GM23338 (cell line): ENCODE measurements at regions not wholly inside any gene's neighbourhood (a gene's known extent, or its start where the extent isn't known, plus 50 kb on each side); places are given as distances from the start of the nearest gene placed in this dataset.

Experiments used
- ATAC-seq: fragments of 200-7000 bp; cut with Tn5 transposase; 3 replicates; pipeline ENCODE4 v1.9.1; 2020
- DNase-seq: peaks from one replicate; pipeline ENCODE4 v3.0.0-alpha.2; 2015; ENCODE audit warnings: low spot score
- H2AFZ ChIP-seq: fragments of 200-600 bp; sonication (generic); 2 replicates; pipeline ENCODE4 v1.8.0; 2016; ENCODE audit warnings: antibody characterized with exemption, mild to moderate bottlenecking, moderate library complexity
- H3F3A ChIP-seq: fragments of 200-600 bp; sonication (generic); replicated peaks from 2 replicates; pipeline ENCODE4 v1.8.0; 2017; ENCODE audit warnings: antibody characterized with exemption, mixed run types, low read depth
- H3K27ac ChIP-seq: fragments of 200-600 bp; sonication (generic); 2 replicates; pipeline ENCODE4 v1.6.1; 2016; ENCODE audit warnings: low read depth
- H3K27me3 ChIP-seq: fragments of 200-600 bp; sonication (generic); 2 replicates; pipeline ENCODE4 v1.8.0; 2016; ENCODE audit warnings: mild to moderate bottlenecking, mixed run types, moderate library complexity; ENCODE audit not compliant: insufficient read depth
- H3K36me3 ChIP-seq: fragments of 200-600 bp; sonication (generic); 2 replicates; pipeline ENCODE4 v1.8.0; 2016; ENCODE audit warnings: mild to moderate bottlenecking; ENCODE audit not compliant: insufficient read depth
- H3K4me1 ChIP-seq: fragments of 200-600 bp; sonication (generic); 2 replicates; pipeline ENCODE4 v1.8.0; 2016; ENCODE audit warnings: mild to moderate bottlenecking, moderate library complexity; ENCODE audit not compliant: insufficient read depth
- H3K4me2 ChIP-seq: fragments of 200-600 bp; sonication (generic); 2 replicates; pipeline ENCODE4 v1.7.1; 2017; ENCODE audit warnings: mixed run types
- H3K4me3 ChIP-seq: fragments of 200-600 bp; sonication (generic); 2 replicates; pipeline ENCODE4 v1.6.1; 2016; ENCODE audit warnings: mixed run types
- H3K79me2 ChIP-seq: fragments of 200-600 bp; sonication (generic); replicated peaks from 2 replicates; pipeline ENCODE4 v1.8.0; 2017; ENCODE audit warnings: mild to moderate bottlenecking; ENCODE audit not compliant: insufficient read depth
- H3K9me2 ChIP-seq: fragments of 200-600 bp; sonication (generic); 2 replicates; pipeline ENCODE4 v1.8.0; 2017; ENCODE audit not compliant: insufficient read depth
- H4K20me1 ChIP-seq: fragments of 200-600 bp; sonication (generic); replicated peaks from 2 replicates; pipeline ENCODE4 v1.8.0; 2017; ENCODE audit warnings: mild to moderate bottlenecking; ENCODE audit not compliant: insufficient read depth
- H3K27ac Mint-ChIP-seq: 2 replicates; pipeline ENCODE4 v1.8.0; 2020; ENCODE audit warnings: inconsistent platforms, mild to moderate bottlenecking, moderate library complexity, mixed read lengths
- H3K27me3 Mint-ChIP-seq: 3 replicates; pipeline ENCODE4 v1.8.0; 2022; ENCODE audit warnings: low read depth, mild to moderate bottlenecking, moderate library complexity, mixed read lengths, inconsistent platforms; ENCODE audit not compliant: insufficient read depth, poor library complexity
- H3K36me3 Mint-ChIP-seq: 3 replicates; pipeline ENCODE4 v1.8.0; 2021; ENCODE audit warnings: low read depth, mild to moderate bottlenecking, inconsistent platforms, moderate library complexity, mixed read lengths
- H3K4me1 Mint-ChIP-seq: 3 replicates; pipeline ENCODE4 v1.8.0; 2020; ENCODE audit warnings: mild to moderate bottlenecking, inconsistent platforms, mixed read lengths
- H3K4me3 Mint-ChIP-seq: 3 replicates; pipeline ENCODE4 v1.8.0; 2021; ENCODE audit warnings: moderate library complexity, mild to moderate bottlenecking, inconsistent platforms, mixed read lengths
- H3K9me3 Mint-ChIP-seq: 3 replicates; pipeline ENCODE4 v1.8.0; 2020; ENCODE audit warnings: moderate library complexity, mild to moderate bottlenecking, inconsistent platforms, mixed read lengths
- CREB1 ChIP-seq: fragments of 250-450 bp; sonication (Bioruptor Pico); IDR thresholded peaks from 2 replicates; pipeline ENCODE4 v1.5.0; 2020; ENCODE audit warnings: low read depth, mild to moderate bottlenecking, moderate library complexity
- ETS1 ChIP-seq: IDR thresholded peaks from 2 replicates; pipeline ENCODE4 v1.6.1; 2016; ENCODE audit warnings: antibody characterized with exemption
- EZH2 ChIP-seq: fragments of 200-600 bp; sonication (generic); IDR thresholded peaks from one replicate; pipeline ENCODE4 v1.8.0; 2017; ENCODE audit warnings: antibody characterized with exemption, mild to moderate bottlenecking, low read depth; ENCODE audit not compliant: unreplicated experiment
- EZH2phosphoT487 ChIP-seq: fragments of 200-600 bp; sonication (generic); IDR thresholded peaks from one replicate; pipeline ENCODE4 v1.8.1; 2018; ENCODE audit warnings: antibody characterized with exemption; ENCODE audit not compliant: unreplicated experiment
- NANOG ChIP-seq: IDR thresholded peaks from 2 replicates; pipeline ENCODE4 v1.6.1; 2016; ENCODE audit warnings: antibody characterized with exemption, borderline replicate concordance
- POLR2AphosphoS5 ChIP-seq: IDR thresholded peaks from 2 replicates; pipeline ENCODE4 v1.6.1; 2016; ENCODE audit warnings: antibody characterized with exemption, low read depth
- REST ChIP-seq: IDR thresholded peaks from one replicate; pipeline ENCODE4 v1.6.1; 2018; ENCODE audit warnings: antibody characterized with exemption; ENCODE audit not compliant: unreplicated experiment
- STAT1 ChIP-seq: IDR thresholded peaks from one replicate; pipeline ENCODE4 v1.6.1; 2016; ENCODE audit warnings: antibody characterized with exemption; ENCODE audit not compliant: unreplicated experiment
- ZNF114 ChIP-seq: fragments of 250-450 bp; sonication (Bioruptor Pico); IDR thresholded peaks from 2 replicates; pipeline ENCODE4 v1.5.0; 2020; ENCODE audit warnings: mild to moderate bottlenecking, moderate library complexity
- ZNF331 ChIP-seq: fragments of 250-450 bp; sonication (Bioruptor Pico); IDR thresholded peaks from 2 replicates; pipeline ENCODE4 v1.5.0; 2020; ENCODE audit warnings: low read depth, mild to moderate bottlenecking, moderate library complexity
- TF ChIP-seq, protein P1 (sequence below), 2 experiments: fragments of 200-600 bp in 1 of 2; sonication (generic) in 1 of 2; conservative IDR thresholded peaks; 2 replicates each; pipeline versions ENCODE4 v1.5.1 to v1.6.1; 2016 to 2017; ENCODE audit warnings: antibody characterized with exemption in 2 of 2, low read depth in 2 of 2, mild to moderate bottlenecking in 2 of 2, moderate library complexity in 1 of 2
- TF ChIP-seq, protein P2 (sequence below): fragments of 250-450 bp; sonication (Bioruptor Pico); IDR thresholded peaks from 2 replicates; pipeline ENCODE4 v1.5.0; 2020; ENCODE audit warnings: mild to moderate bottlenecking, moderate library complexity

DNA sequence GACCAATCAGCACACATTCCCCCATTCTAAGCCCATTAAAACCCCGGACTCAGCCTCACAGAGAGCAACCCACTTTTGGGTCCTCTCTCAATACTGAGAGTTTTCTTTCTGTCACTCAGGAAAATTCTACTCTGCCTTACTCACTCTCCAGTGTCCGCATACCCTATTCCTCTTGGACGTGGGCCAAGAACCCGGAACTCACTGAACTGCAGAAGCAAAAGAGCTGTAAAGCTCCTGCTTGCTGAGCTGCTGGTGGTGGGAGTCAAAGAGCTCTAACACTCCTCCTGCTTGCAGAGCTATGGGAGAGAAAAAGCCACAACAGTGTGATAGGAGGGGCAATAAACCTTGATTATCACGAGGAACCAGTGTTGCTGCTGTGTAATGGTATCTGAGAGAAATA, 386.9 kb downstream of the POM121L12 start:
- no peak overlapping the region for H3K27ac ChIP-seq
- Mint-ChIP-seq H3K27ac (no peak overlapping the region), H3K4me3 (no peak overlapping the region), H3K27me3 (no peaks in the 10 kb centered on the region), H3K36me3 (no peaks in the 10 kb centered on the region), H3K4me1 (peaks cover 3% of the 10 kb centered on the region; the same call in 1 of the 3 replicates), H3K9me3 (0 out of 3 replicates have a peak, but pooled peaks cover 3% of the 10 kb centered on the region)
- no peak overlapping the region for H3K4me3 ChIP-seq
- no peak overlapping the region for H2AFZ ChIP-seq
- H3K9me2 ChIP-seq = peaks cover 22% of the 10 kb centered on the region
- H3K4me1 ChIP-seq = no peaks in the 10 kb centered on the region
- H4K20me1 ChIP-seq = no peaks in the 10 kb centered on the region
- H3K27me3 ChIP-seq = no peaks in the 10 kb centered on the region
- ATAC-seq = no peak
- H3K79me2 ChIP-seq = no peaks in the 10 kb centered on the region
- TF ChIP-seq, protein P1, sequence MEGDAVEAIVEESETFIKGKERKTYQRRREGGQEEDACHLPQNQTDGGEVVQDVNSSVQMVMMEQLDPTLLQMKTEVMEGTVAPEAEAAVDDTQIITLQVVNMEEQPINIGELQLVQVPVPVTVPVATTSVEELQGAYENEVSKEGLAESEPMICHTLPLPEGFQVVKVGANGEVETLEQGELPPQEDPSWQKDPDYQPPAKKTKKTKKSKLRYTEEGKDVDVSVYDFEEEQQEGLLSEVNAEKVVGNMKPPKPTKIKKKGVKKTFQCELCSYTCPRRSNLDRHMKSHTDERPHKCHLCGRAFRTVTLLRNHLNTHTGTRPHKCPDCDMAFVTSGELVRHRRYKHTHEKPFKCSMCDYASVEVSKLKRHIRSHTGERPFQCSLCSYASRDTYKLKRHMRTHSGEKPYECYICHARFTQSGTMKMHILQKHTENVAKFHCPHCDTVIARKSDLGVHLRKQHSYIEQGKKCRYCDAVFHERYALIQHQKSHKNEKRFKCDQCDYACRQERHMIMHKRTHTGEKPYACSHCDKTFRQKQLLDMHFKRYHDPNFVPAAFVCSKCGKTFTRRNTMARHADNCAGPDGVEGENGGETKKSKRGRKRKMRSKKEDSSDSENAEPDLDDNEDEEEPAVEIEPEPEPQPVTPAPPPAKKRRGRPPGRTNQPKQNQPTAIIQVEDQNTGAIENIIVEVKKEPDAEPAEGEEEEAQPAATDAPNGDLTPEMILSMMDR (conservative IDR thresholded peaks at IDR 0.05; ENCODE audit: low read depth in 2 of 2) = no peak
- no peak for TF ChIP-seq ETS1
- no peak for TF ChIP-seq REST
- TF ChIP-seq POLR2AphosphoS5 = no peak
- no peak for TF ChIP-seq NANOG
- no peak for TF ChIP-seq STAT1
- TF ChIP-seq EZH2phosphoT487 = no peak
- TF ChIP-seq, protein P2, sequence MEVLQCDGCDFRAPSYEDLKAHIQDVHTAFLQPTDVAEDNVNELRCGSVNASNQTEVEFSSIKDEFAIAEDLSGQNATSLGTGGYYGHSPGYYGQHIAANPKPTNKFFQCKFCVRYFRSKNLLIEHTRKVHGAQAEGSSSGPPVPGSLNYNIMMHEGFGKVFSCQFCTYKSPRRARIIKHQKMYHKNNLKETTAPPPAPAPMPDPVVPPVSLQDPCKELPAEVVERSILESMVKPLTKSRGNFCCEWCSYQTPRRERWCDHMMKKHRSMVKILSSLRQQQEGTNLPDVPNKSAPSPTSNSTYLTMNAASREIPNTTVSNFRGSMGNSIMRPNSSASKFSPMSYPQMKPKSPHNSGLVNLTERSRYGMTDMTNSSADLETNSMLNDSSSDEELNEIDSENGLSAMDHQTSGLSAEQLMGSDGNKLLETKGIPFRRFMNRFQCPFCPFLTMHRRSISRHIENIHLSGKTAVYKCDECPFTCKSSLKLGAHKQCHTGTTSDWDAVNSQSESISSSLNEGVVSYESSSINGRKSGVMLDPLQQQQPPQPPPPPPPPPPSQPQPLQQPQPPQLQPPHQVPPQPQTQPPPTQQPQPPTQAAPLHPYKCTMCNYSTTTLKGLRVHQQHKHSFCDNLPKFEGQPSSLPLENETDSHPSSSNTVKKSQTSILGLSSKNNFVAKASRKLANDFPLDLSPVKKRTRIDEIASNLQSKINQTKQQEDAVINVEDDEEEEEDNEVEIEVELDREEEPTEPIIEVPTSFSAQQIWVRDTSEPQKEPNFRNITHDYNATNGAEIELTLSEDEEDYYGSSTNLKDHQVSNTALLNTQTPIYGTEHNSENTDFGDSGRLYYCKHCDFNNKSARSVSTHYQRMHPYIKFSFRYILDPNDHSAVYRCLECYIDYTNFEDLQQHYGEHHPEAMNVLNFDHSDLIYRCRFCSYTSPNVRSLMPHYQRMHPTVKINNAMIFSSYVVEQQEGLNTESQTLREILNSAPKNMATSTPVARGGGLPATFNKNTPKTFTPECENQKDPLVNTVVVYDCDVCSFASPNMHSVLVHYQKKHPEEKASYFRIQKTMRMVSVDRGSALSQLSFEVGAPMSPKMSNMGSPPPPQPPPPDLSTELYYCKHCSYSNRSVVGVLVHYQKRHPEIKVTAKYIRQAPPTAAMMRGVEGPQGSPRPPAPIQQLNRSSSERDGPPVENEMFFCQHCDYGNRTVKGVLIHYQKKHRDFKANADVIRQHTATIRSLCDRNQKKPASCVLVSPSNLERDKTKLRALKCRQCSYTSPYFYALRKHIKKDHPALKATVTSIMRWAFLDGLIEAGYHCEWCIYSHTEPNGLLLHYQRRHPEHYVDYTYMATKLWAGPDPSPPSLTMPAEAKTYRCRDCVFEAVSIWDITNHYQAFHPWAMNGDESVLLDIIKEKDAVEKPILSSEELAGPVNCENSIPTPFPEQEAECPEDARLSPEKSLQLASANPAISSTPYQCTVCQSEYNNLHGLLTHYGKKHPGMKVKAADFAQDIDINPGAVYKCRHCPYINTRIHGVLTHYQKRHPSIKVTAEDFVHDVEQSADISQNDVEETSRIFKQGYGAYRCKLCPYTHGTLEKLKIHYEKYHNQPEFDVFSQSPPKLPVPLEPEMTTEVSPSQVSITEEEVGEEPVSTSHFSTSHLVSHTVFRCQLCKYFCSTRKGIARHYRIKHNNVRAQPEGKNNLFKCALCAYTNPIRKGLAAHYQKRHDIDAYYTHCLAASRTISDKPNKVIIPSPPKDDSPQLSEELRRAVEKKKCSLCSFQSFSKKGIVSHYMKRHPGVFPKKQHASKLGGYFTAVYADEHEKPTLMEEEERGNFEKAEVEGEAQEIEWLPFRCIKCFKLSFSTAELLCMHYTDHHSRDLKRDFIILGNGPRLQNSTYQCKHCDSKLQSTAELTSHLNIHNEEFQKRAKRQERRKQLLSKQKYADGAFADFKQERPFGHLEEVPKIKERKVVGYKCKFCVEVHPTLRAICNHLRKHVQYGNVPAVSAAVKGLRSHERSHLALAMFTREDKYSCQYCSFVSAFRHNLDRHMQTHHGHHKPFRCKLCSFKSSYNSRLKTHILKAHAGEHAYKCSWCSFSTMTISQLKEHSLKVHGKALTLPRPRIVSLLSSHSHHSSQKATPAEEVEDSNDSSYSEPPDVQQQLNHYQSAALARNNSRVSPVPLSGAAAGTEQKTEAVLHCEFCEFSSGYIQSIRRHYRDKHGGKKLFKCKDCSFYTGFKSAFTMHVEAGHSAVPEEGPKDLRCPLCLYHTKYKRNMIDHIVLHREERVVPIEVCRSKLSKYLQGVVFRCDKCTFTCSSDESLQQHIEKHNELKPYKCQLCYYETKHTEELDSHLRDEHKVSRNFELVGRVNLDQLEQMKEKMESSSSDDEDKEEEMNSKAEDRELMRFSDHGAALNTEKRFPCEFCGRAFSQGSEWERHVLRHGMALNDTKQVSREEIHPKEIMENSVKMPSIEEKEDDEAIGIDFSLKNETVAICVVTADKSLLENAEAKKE = no peak
- no peak for TF ChIP-seq EZH2
- no peak for TF ChIP-seq ZNF114 (CRISPR knock-in tag)
- no peak for TF ChIP-seq CREB1 (CRISPR knock-in tag)
- no peak for TF ChIP-seq ZNF331 (CRISPR knock-in tag)
- no peak for DNase-seq
- no peaks in the 10 kb centered on the region for H3F3A ChIP-seq
- no peak overlapping the region for H3K4me2 ChIP-seq
- no peaks in the 10 kb centered on the region; the same call in 1 of the 2 replicates for H3K36me3 ChIP-seq
